ENCODE measurements at regions not wholly inside any gene's neighbourhood (a gene's known extent, or its start where the extent isn't known, plus 50 kb on each side); places are given as distances from the start of the nearest gene placed in this dataset.
A peak's percentile ranks its signal among the peaks of the same experiment; 100 is the strongest.

DNA sequence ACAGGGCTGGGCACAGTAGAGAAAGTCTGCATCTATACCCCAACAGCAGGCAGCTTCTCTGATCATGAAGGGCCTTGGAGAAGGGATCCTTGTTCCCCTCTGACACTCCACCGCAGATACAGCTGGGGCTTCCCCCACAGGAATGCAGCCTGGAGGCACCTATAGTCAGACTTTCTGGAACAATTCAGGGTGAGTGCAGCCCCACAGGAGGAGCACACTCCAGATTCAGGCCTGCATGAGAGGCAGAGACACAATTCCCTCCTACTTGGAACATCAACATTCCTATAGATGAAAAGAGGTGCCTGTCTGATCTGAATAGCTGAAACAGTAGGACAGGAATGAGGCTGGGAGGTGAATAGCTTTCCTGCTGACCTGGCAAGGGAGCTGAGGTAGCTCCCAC, 1298.0 kb upstream of the CNTN5 start:
- H3K4me2 ChIP-seq (ENCODE audit: insufficient read depth, low read length) = no peak overlapping the region
- H3K79me2 ChIP-seq (ENCODE audit: insufficient read depth, low read length) = no peaks in the 10 kb centered on the region
- no peak overlapping the region for H2AFZ ChIP-seq (ENCODE audit: low read length)

DNA sequence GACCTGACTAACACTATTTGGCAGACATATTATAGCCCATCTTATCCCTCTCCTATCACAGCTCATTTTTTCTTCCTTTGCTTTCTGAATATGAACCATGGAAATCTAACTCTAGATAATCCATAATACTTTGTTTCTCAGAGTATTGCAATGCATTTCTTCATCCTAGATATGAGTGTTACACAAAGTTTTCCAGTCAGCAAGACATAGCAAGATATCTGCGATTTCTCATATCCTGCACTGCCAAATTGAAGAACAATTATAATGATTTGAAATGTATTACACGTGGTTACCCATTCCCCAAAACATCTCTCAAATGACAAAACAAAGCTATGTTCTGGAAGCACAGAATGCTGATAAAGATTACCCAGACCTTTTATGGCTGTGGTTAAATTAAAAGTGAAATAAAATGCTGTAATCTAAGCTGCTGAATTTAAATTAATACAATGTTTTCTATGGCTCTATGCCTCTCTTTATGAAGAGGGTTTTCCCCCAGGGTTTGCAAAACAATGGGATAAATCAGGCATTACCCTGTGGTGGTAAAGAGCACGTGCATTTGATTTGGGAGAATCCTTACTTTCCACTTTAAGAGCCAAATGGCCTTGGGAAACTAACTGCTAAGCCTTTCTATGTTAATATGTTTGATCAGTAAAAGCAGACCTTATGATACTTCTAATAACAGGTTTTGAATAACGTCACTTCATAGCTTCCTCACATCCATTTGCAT, 1291.0 kb upstream of the CNTN5 start:
- Histone ChIP-seq H3K4me1 (ENCODE audit: insufficient read depth, low read length) (no peaks in the 10 kb centered on the region), H2AFZ (ENCODE audit: low read length) (no peak overlapping the region), H3K4me3 (ENCODE audit: insufficient read depth, low read length) (no peak overlapping the region), H3K9me3 (ENCODE audit: low read depth, low read length) (no peaks in the 10 kb centered on the region), H3K27me3 (ENCODE audit: insufficient read depth, low read length) (no peaks in the 10 kb centered on the region), H3K27ac (ENCODE audit: low read depth, low read length) (no peak overlapping the region), H3K79me2 (ENCODE audit: insufficient read depth, low read length) (no peaks in the 10 kb centered on the region), H3K4me2 (ENCODE audit: insufficient read depth, low read length) (no peak overlapping the region), H4K20me1 (ENCODE audit: insufficient read depth, low read length) (no peaks in the 10 kb centered on the region), H3K36me3 (ENCODE audit: insufficient read depth, low read length) (no peaks in the 10 kb centered on the region)
- TF ChIP-seq, protein P1, sequence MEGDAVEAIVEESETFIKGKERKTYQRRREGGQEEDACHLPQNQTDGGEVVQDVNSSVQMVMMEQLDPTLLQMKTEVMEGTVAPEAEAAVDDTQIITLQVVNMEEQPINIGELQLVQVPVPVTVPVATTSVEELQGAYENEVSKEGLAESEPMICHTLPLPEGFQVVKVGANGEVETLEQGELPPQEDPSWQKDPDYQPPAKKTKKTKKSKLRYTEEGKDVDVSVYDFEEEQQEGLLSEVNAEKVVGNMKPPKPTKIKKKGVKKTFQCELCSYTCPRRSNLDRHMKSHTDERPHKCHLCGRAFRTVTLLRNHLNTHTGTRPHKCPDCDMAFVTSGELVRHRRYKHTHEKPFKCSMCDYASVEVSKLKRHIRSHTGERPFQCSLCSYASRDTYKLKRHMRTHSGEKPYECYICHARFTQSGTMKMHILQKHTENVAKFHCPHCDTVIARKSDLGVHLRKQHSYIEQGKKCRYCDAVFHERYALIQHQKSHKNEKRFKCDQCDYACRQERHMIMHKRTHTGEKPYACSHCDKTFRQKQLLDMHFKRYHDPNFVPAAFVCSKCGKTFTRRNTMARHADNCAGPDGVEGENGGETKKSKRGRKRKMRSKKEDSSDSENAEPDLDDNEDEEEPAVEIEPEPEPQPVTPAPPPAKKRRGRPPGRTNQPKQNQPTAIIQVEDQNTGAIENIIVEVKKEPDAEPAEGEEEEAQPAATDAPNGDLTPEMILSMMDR (IDR thresholded peaks at IDR 0.05; ENCODE audit: extremely low read depth, low read depth, low read length) = no peak
- DNase-seq (ENCODE audit: insufficient read length, low spot score, missing footprints) = no peak

More for the DNA sequence above, 1298.0 kb upstream of the CNTN5 start:
- H3K4me3 ChIP-seq (ENCODE audit: insufficient read depth, low read length) = no peak overlapping the region
- no peak for DNase-seq (ENCODE audit: insufficient read length, low spot score, missing footprints)
- H4K20me1 ChIP-seq (ENCODE audit: insufficient read depth, low read length) = no peaks in the 10 kb centered on the region
- TF ChIP-seq, protein P1 (IDR thresholded peaks at IDR 0.05; ENCODE audit: extremely low read depth, low read depth, low read length) = no peak
- H3K4me1 ChIP-seq (ENCODE audit: insufficient read depth, low read length) = peaks cover 7% of the 10 kb centered on the region
- no peak overlapping the region for H3K27ac ChIP-seq (ENCODE audit: low read depth, low read length)
- H3K36me3 ChIP-seq (ENCODE audit: insufficient read depth, low read length) = no peaks in the 10 kb centered on the region
- no peaks in the 10 kb centered on the region for H3K27me3 ChIP-seq (ENCODE audit: insufficient read depth, low read length)
- no peaks in the 10 kb centered on the region for H3K9me3 ChIP-seq (ENCODE audit: low read depth, low read length)

DNA sequence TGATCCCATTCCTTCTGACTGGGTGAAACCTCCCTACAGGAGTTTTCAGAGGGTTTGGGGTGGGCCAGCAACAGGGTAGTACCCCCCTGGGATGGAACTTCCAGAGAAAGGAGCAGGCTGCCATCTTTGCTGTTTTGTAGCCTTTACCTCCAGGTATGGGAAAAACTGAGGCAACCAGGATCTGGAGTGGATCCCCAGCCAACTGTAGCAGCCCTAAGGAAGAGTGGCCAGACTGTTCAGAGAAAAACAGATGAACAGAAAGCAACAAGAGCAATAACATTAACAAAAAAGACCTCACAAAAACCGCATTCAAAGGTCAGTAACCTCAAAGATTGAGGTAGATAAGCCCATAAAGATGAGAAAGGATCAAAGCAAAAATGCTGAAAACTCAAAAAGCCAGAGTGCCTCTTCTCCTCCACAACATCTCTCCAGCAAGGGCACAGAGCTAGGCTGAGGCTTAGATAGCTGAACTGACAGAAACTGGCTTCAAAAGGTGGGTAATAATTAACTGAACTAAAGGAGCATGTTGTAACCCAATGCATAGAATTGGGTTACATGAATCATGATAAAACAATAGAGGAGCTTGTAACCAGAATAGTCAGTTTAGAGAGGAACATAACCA, 1288.6 kb upstream of the CNTN5 start:
- no peak overlapping the region for H3K4me3 ChIP-seq (ENCODE audit: insufficient read depth, low read length)
- no peaks in the 10 kb centered on the region for H4K20me1 ChIP-seq (ENCODE audit: insufficient read depth, low read length)
- H3K4me1 ChIP-seq (ENCODE audit: insufficient read depth, low read length) = no peaks in the 10 kb centered on the region
- H3K36me3 ChIP-seq (ENCODE audit: insufficient read depth, low read length) = no peaks in the 10 kb centered on the region
- DNase-seq (ENCODE audit: insufficient read length, low spot score, missing footprints) = no peak
- no peak overlapping the region for H3K27ac ChIP-seq (ENCODE audit: low read depth, low read length)
- no peaks in the 10 kb centered on the region for H3K9me3 ChIP-seq (ENCODE audit: low read depth, low read length)
- H3K27me3 ChIP-seq (ENCODE audit: insufficient read depth, low read length) = no peaks in the 10 kb centered on the region
- no peaks in the 10 kb centered on the region for H3K79me2 ChIP-seq (ENCODE audit: insufficient read depth, low read length)
- TF ChIP-seq, protein P1 (IDR thresholded peaks at IDR 0.05; ENCODE audit: extremely low read depth, low read depth, low read length) = no peak
- H3K4me2 ChIP-seq (ENCODE audit: insufficient read depth, low read length) = no peak overlapping the region
- no peak overlapping the region for H2AFZ ChIP-seq (ENCODE audit: low read length)

DNA sequence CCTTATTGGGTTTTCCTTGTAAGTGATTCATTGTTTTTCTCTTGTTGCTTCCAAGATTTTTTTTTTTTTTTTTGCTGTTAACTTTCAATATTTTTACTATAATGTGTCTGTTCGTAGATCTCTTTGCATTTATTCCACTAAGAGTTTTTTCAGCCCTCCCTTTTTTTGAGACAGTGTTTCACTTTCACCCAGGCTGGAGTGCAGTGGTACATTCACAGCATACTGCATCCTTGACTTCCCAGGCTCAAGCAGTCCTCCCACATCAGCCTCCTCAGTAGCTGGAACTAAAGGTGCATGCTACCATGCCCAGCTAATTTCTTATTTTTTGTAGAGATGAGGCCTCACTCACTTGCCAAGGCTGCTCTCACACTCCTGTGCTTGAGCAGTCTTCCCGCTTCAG, 1282.0 kb upstream of the CNTN5 start:
- Histone ChIP-seq H3K79me2 (ENCODE audit: insufficient read depth, low read length) (no peaks in the 10 kb centered on the region), H3K27me3 (ENCODE audit: insufficient read depth, low read length) (no peaks in the 10 kb centered on the region), H3K36me3 (ENCODE audit: insufficient read depth, low read length) (no peaks in the 10 kb centered on the region), H3K9me3 (ENCODE audit: low read depth, low read length) (no peaks in the 10 kb centered on the region), H3K4me3 (ENCODE audit: insufficient read depth, low read length) (no peak overlapping the region), H2AFZ (ENCODE audit: low read length) (peak overlapping the region; percentile 9), H3K4me2 (ENCODE audit: insufficient read depth, low read length) (no peak overlapping the region), H3K27ac (ENCODE audit: low read depth, low read length) (no peak overlapping the region), H4K20me1 (ENCODE audit: insufficient read depth, low read length) (no peaks in the 10 kb centered on the region), H3K4me1 (ENCODE audit: insufficient read depth, low read length) (no peaks in the 10 kb centered on the region)
- TF ChIP-seq, protein P1 (IDR thresholded peaks at IDR 0.05; ENCODE audit: extremely low read depth, low read depth, low read length) = no peak
- DNase-seq (ENCODE audit: insufficient read length, low spot score, missing footprints) = no peak

All from osteoblast (primary cell).